ENCODE measurements at regions not wholly inside any gene's neighbourhood (a gene's known extent, or its start where the extent isn't known, plus 50 kb on each side); places are given as distances from the start of the nearest gene placed in this dataset.

- intact Hi-C loops (cut with DNase I; ENCODE audit: low total_unique reads): no loop called here
- Histone ChIP-seq H3K27ac (no peak overlapping the region), H3K4me1 (no peaks in the 10 kb centered on the region), H3K4me3 (no peak overlapping the region), H3K36me3 (no peaks in the 10 kb centered on the region), H3K27me3 (no peaks in the 10 kb centered on the region), H3K9me3 (no peaks in the 10 kb centered on the region)
- no peak for DNase-seq (ENCODE audit: low spot score in 2 of 2)
- TF ChIP-seq POLR2A (IDR thresholded peaks at IDR 0.05): no peak
- TF ChIP-seq POLR2AphosphoS5 (IDR thresholded peaks at IDR 0.05): no peak
- no peak for TF ChIP-seq CTCF (IDR thresholded peaks at IDR 0.05)
Measured at GRCh38 chr2:59195851-59196250, 954.7 kb upstream of the FANCL start.

DNA sequence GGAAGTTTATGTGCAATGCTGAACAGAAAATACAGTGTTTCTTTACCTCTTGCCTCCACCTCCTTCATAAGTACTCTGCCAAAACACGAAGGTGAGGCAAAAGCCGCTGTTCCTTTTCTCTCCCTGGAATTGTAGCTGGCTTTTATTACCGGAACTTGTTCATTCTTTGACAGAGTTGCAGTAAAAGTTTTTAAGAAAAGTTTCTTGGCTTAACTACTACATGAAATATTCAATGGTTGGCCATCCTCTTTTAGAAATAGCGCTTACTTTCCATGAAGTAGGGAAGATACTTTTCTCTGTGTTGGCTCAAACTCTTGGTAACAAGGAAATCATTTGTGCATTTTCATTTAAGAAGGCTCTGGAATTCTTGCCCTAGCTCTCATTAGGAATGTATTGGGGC, 950.7 kb upstream of the FANCL start:
- DNase-seq (ENCODE audit: low spot score in 2 of 2): no peak
- no peaks in the 10 kb centered on the region for H3K4me1 ChIP-seq
- TF ChIP-seq POLR2AphosphoS5 (IDR thresholded peaks at IDR 0.05) (no peak), POLR2A (IDR thresholded peaks at IDR 0.05) (no peak), CTCF (IDR thresholded peaks at IDR 0.05) (no peak)
- no peaks in the 10 kb centered on the region for H3K9me3 ChIP-seq
- intact Hi-C loops (cut with DNase I; ENCODE audit: low total_unique reads): no loop called here
- H3K4me3 ChIP-seq: no peak overlapping the region
- no peak overlapping the region for H3K27ac ChIP-seq
- no peaks in the 10 kb centered on the region for H3K27me3 ChIP-seq
- no peaks in the 10 kb centered on the region for H3K36me3 ChIP-seq

GRCh38 chr2:59190518-59190917, 949.4 kb upstream of the FANCL start:
- no peak for DNase-seq (ENCODE audit: low spot score in 2 of 2)
- no peaks in the 10 kb centered on the region for H3K27me3 ChIP-seq
- intact Hi-C loops (cut with DNase I; ENCODE audit: low total_unique reads): no loop called here
- no peaks in the 10 kb centered on the region for H3K36me3 ChIP-seq
- no peak overlapping the region for H3K27ac ChIP-seq
- H3K4me3 ChIP-seq: no peak overlapping the region
- H3K4me1 ChIP-seq: no peaks in the 10 kb centered on the region
- TF ChIP-seq CTCF (IDR thresholded peaks at IDR 0.05): no peak
- TF ChIP-seq POLR2AphosphoS5 (IDR thresholded peaks at IDR 0.05): no peak
- TF ChIP-seq POLR2A (IDR thresholded peaks at IDR 0.05): no peak
- H3K9me3 ChIP-seq: no peaks in the 10 kb centered on the region

DNA sequence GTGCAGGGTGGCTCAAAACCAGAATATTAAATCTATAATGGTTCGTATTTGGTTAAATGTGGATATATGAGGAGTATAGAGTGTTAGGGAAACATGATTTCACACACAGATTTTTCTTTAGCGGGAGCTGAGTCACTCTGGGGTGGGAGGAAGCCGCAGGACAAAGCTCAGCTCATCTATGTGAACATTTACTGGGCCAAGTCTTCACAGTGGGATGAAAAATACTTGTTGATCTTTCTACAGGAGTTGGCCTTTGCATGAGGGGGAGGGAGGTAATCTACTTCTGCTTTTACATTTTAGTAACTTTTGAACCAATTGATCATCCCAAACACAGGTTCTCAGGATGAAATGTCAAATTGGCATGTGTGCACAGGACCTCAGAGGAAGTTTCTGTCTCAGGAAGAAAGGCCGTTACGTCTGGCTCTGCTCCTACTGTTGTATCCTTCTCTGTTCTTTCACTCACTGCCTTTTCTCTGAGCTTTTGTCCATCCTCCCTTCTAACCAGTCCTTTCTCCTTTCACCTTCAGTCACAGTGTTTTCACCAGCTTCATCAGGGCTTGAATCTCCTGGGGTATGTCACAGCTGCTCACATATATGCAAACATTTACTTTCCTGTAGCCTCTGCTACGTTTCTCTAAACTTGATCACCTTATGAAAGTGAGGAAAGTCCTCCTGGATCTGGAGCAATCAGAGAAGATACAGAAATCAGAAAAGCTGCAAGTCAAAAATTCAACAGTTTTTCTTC, 943.3 kb upstream of the FANCL start:
- no peak for DNase-seq (ENCODE audit: low spot score in 2 of 2)
- H3K4me1 ChIP-seq: no peaks in the 10 kb centered on the region
- H3K36me3 ChIP-seq: no peaks in the 10 kb centered on the region
- intact Hi-C loops (cut with DNase I; ENCODE audit: low total_unique reads): no loop called here
- no peaks in the 10 kb centered on the region for H3K9me3 ChIP-seq
- H3K27me3 ChIP-seq: no peaks in the 10 kb centered on the region
- H3K4me3 ChIP-seq: peak overlapping the region in 1 of 3 donors; percentile 22
- no peak for TF ChIP-seq POLR2A (IDR thresholded peaks at IDR 0.05)
- no peak for TF ChIP-seq CTCF (IDR thresholded peaks at IDR 0.05)
- TF ChIP-seq POLR2AphosphoS5 (IDR thresholded peaks at IDR 0.05): no peak
- H3K27ac ChIP-seq: peak overlapping the region in 1 of 2 donors; percentile 52

DNA sequence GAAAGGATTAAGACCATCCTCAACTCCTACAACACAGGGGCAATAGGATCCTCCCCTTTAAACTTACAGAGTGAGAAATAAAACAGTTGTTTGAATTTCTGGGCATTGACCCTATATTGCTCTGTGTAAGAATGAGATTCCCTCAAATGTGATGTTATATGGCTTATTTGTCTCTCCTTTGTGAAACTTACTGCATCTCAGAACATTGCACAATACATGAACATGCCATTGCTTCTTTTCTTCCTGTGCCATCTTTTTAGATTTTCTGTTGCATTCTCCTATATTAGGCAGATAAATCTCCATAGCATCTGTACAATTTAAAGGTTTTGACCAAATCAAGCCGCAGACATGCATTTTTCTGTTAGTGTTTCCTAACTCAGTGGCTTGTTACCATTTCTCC, 941.9 kb upstream of the FANCL start:
- Histone ChIP-seq H3K27me3 (no peaks in the 10 kb centered on the region), H3K4me1 (no peaks in the 10 kb centered on the region), H3K36me3 (no peaks in the 10 kb centered on the region), H3K27ac (no peak overlapping the region), H3K9me3 (no peaks in the 10 kb centered on the region), H3K4me3 (no peak overlapping the region)
- DNase-seq (ENCODE audit: low spot score in 2 of 2): no peak
- no peak for TF ChIP-seq CTCF (IDR thresholded peaks at IDR 0.05)
- TF ChIP-seq POLR2A (IDR thresholded peaks at IDR 0.05): no peak
- no peak for TF ChIP-seq POLR2AphosphoS5 (IDR thresholded peaks at IDR 0.05)
- intact Hi-C loops (cut with DNase I; ENCODE audit: low total_unique reads): no loop called here
